22Rv1 (cell line): ENCODE measurements at regions not wholly inside any gene's neighbourhood (a gene's known extent, or its start where the extent isn't known, plus 50 kb on each side); places are given as distances from the start of the nearest gene placed in this dataset.

Source experiments
- ZFX ChIP-seq: fragments of 450-650 bp; IDR thresholded peaks from 2 replicates; pipeline ENCODE4 v1.6.1; 2017; ENCODE audit warnings: antibody characterized with exemption, borderline replicate concordance
- TF ChIP-seq, protein P1 (sequence below): fragments of 450-650 bp; IDR thresholded peaks from 2 replicates; pipeline ENCODE4 v1.5.1; 2017; ENCODE audit warnings: mild to moderate bottlenecking

DNA sequence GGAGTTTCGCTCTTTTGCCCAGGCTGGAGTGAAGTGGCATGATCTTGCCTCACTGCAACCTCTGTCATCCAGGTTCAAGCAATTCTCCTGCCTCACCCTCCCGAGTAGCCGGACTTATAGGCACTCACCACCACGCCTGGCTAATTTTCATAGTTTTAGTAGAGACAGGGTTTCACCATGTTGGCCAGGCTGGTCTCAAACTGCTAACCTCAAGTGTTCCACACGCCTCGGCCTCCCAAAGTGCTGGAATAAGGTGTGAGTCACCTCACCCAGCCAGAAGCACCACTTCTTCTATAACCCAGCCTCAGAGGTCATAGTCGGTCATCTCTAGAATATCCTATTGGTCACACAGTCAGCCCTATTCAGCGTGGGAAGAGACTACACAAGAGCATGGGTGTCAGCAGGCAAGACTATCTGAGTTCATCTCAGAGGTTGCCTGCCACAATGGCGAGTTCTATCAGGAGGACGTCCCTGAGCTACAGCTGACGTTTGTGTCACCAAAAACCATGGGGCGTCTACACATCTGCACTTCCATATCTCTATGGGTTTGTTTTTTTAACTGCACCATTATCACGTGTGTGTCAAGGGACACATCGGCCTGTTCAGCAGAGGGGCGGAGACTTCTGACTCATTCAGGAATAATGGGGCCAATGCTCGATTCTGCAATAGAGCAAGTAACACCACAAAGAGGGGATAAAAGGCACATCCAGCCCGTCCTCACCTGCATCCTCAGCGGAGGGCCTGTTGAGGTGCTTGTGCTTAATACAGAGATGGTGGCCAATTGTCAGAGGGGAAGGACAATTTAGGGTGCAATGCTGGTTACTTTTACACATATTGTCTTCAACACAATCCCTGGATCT lies 256.3 kb upstream of the IRF2BP2 start:
- TF ChIP-seq, protein P1, sequence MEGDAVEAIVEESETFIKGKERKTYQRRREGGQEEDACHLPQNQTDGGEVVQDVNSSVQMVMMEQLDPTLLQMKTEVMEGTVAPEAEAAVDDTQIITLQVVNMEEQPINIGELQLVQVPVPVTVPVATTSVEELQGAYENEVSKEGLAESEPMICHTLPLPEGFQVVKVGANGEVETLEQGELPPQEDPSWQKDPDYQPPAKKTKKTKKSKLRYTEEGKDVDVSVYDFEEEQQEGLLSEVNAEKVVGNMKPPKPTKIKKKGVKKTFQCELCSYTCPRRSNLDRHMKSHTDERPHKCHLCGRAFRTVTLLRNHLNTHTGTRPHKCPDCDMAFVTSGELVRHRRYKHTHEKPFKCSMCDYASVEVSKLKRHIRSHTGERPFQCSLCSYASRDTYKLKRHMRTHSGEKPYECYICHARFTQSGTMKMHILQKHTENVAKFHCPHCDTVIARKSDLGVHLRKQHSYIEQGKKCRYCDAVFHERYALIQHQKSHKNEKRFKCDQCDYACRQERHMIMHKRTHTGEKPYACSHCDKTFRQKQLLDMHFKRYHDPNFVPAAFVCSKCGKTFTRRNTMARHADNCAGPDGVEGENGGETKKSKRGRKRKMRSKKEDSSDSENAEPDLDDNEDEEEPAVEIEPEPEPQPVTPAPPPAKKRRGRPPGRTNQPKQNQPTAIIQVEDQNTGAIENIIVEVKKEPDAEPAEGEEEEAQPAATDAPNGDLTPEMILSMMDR: no peak
- no peak for TF ChIP-seq ZFX
